Breast epithelium (tissue), 3 donors: ENCODE measurements at regions not wholly inside any gene's neighbourhood (a gene's known extent, or its start where the extent isn't known, plus 50 kb on each side); places are given as distances from the start of the nearest gene placed in this dataset.
"Not testable (repeated sequence)": the region's sequence is repeated elsewhere in the genome, so short reads cannot be mapped to it uniquely, and the experiment has no call there.

ENCODE experiments used
- POLR2A ChIP-seq: fragments of 450-650 bp; IDR thresholded peaks from one replicate; pipeline ENCODE4 v1.6.1; 2016; ENCODE audit warnings: antibody characterized with exemption, mild to moderate bottlenecking, moderate library complexity
- TF ChIP-seq, protein P1 (sequence below), 3 donors: fragments of 450-650 bp; IDR thresholded peaks; one replicate each; pipeline ENCODE4 v1.5.1; 2016 to 2017; ENCODE audit warnings: antibody characterized with exemption in 3 of 3, mild to moderate bottlenecking in 3 of 3, moderate library complexity in 3 of 3

DNA sequence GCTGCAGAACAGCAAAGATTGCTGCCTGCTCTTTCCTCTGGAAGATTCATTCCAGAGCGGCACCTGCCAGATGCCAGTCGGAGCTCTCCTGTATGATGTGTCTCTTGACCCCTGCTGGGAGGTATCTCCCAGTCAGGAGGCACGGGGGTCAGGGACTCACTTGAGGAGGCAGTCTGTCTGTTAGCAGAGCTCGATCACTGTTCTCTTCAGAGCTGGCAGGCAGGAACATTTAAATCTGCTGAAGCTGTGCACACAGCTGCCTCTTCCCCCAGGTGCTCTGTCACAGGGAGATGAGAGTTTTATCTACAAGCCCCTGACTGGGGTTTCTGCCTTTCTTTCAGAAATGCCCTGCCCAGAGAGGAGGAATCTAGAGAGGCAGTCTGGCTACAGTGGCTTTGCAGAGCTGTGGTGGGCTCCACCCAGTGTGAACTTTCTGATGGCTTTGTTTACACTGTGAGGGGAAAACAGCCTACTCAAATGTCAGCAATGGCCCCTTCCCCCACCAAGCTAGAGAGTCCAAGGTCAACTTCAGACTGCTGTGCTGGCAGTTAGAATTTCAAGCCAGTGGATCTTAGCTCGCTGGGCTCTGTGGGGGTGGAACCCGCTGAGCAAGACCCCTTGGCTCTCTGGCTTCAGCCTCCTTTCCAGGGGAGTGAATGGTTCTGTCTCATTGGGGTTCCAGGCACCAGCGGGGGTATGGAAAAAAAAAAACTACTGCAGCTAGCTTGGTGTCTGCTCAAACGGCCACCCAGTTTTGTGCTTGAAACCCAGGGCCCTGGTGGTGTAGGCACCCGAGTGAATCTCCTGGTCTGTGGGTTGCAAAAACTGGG, 242.7 kb upstream of the FAM78B start:
- TF ChIP-seq POLR2A, result not testable (repeated sequence)
- TF ChIP-seq, protein P1, sequence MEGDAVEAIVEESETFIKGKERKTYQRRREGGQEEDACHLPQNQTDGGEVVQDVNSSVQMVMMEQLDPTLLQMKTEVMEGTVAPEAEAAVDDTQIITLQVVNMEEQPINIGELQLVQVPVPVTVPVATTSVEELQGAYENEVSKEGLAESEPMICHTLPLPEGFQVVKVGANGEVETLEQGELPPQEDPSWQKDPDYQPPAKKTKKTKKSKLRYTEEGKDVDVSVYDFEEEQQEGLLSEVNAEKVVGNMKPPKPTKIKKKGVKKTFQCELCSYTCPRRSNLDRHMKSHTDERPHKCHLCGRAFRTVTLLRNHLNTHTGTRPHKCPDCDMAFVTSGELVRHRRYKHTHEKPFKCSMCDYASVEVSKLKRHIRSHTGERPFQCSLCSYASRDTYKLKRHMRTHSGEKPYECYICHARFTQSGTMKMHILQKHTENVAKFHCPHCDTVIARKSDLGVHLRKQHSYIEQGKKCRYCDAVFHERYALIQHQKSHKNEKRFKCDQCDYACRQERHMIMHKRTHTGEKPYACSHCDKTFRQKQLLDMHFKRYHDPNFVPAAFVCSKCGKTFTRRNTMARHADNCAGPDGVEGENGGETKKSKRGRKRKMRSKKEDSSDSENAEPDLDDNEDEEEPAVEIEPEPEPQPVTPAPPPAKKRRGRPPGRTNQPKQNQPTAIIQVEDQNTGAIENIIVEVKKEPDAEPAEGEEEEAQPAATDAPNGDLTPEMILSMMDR (IDR thresholded peaks at IDR 0.05), result not testable (repeated sequence)
